ENCODE measurements at regions not wholly inside any gene's neighbourhood (a gene's known extent, or its start where the extent isn't known, plus 50 kb on each side); places are given as distances from the start of the nearest gene placed in this dataset.

DNA sequence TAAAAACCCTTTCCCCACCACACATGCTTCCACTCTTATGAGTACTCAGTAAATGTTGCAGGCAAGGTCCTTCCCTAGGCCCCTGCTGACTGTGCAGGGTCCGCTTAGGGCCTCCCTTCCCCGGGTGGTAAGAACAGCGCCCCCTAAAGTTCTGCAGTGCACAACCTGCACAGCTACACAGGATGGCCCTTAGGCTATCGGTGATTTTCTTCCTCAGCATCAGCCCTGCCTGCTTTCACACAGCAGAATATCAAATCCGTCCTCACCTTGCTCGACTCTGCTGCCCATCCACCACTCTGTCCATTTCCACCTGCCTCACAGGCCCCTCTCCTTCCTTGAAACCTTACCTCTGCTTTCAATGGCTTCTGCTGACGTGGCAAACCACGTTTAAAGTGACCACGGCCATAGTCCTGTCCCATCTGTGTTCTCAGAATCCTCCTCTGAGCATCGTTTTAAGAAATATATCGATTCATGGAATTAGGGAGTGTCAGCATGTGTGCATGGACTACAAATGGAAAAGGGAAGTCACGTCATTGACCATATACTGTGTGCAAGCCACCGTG lies 51.4 kb upstream of the TMEM132E start:
- DNase-seq: no peak

DNA sequence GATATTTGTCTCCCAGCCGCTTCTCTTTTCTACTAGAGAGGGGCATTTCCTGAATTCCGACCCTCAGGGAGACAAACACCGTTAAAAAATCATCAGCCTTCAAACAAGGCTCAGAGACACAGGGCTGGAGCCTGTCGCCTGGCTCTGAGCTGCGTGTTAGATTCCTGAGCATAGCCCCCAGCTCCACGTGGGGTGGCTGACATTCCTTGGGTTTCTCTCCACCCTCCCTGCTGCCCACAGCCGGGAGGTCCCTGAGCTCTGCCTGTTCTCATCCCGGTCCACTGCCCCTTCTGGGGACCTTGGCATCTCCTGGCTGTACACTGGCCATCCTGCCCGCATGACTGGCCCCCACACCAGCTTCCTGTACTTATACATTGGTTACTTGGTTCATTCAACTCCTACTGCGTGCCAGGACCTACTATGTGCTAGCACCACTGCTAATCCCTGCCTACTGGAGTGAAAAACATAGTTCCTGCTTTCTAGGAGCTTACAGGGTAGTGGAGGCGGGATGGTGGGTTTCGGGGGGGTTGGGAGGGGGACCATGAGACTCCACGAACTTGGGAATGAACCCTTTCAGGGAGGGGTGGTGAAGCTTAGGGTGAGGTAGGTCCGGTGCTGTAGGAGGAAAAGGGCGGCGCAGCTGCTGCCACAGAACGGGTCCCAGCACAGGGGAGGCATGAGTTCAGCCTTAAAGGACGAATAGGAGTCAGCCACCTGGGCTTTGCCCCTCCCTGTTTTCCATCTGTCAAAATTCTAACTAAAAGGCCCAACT lies 52.1 kb upstream of the TMEM132E start:
- DNase-seq: no peak

DNA sequence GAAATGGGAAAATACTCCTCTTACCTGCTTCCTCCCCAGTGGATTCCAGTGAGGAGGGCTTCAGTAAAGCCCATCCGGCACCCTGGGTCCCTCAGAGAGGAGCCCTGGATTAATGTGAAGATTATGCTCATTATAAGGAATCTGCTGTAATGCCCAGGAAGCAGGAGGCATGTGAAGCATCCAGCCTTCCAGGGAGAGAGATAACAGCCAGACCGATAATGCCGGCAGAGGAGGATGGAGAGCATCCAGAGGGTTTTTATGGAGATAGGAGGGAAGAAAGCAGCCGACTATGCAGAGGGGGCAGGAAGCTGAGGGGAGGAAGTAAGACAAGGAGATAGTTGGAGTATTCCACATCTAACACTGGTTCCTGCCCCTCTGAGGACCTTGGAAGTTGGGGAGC lies 53.7 kb upstream of the TMEM132E start:
- DNase-seq: no peak

DNA sequence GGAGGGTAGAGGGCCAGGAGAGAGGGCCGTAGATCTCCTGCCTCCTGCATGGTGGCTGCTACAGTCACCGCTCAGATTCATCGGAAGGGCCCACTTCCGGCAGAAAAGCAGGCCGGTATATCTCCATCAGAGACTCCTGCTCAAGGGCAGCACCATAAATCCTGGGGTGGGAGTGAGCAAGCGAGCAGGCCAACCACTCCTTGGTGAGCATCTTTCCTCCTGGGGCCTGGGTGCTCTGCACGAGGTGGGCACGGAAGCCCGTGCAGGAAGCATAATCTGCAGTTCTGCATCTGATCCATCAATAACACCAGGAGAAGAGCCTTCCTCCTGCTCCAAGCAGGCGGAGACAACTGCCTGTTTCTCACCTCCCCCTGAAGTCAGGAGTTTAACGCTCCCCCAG lies 57.4 kb upstream of the TMEM132E start:
- DNase-seq: no peak

DNA sequence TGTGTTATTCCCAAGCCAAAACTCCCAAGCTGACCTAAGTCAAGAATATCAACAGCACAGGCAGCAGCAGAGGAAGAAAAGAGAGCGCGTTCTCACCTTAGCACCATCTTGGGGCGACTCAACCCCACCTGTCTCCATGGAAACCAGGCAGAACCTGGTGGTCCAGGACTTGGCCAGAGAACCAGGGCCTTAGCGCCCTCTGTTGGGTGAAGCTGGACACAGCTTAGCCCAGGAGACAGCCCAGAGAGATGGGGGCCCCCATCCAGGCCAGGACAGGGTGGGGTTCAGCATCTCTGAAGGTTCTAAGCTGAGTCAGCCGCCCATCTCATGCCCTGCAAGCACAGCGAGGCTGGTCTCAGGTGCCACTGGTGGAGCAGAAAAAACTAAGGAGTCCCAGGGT lies 60.1 kb upstream of the TMEM132E start:
- DNase-seq: no peak

DNA sequence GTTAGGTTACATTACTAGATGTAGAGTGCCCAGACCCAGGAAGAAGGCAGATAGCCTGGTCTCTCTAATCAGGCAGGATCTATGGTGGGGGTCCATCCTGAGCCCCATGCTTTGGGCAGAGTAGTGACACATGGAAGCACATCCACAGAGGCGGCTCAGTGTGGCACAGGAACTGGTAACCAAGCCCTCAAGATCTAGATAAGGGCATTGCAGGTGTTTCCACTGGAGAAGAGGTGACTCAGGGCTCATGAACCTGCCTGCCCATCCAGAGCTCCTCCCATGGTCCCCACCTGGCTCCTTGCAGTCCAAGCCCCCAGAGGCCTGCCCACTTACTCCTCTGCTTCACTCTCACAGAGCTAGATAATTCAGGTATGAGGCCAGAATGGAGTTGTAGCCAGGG lies 62.0 kb upstream of the TMEM132E start:
- DNase-seq: no peak

DNA sequence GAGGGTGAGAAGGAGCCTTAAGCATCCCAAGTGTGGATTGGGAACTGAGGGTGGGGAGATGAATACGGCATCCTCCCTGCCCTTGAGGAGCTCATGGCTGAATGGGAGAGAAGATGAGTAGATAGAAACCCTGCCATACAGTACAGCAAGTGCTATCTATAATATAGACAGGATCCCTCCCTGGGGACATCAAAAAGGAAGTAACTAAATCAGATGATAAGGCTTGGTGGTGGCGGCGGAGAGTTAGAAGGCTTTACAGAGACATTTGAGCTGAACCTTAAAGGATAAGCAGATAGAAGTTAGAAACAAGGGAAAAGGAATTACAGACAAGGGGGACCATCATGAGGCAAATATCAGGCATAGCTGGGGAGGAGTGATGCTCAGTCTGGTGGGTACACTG lies 67.5 kb upstream of the TMEM132E start:
- no peak for DNase-seq

DNA sequence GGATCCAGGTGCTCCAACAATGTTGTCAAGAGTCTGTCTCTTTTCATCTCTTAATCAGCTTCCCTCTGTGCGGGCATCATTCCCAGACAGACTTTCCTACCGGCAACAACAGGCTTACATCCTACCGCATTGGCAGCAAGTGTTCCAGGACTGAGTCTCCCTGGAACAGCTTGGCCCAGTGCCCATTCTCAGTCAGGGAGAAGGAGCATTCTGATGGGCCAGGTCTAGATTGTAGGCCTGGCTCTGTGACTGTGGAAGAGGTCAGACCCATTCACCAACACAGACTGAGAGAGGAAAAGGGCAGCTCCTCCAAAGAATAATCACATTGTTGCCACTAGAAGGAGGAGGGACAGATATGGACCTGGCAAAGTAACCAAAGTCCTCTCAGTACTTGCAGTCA lies 68.1 kb upstream of the TMEM132E start:
- DNase-seq: no peak

DNA sequence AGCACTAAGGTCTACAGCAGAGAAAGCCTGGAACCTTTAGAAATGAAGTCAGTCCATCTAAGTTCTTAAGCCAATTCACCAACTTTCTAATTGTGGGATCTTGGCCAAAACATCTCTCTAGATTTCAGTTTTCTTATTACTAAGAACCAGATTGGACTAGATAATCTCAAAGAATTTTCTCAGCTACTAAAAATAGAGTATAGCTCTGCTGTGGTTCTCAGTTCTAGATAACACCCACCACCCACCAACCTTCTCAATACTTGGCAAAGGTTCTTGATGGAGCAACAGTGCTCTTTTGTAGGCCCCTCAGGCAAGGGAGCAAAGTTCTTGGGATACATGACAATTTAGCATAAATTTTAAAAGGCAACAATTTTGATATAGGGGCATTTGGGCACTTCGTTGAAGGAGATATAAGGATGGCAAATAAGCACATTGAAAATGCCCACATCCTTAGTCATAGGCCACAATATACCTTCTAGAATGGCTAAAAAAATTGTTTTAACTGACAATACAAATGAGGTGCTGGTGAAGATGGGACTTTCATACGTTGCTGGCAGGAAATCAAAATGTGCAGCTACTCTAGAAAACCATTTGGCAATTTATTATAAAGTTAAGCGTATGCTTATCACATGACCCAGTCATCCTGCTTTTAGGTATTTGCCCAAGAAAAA lies 74.4 kb upstream of the TMEM132E start:
- no peak for DNase-seq

DNA sequence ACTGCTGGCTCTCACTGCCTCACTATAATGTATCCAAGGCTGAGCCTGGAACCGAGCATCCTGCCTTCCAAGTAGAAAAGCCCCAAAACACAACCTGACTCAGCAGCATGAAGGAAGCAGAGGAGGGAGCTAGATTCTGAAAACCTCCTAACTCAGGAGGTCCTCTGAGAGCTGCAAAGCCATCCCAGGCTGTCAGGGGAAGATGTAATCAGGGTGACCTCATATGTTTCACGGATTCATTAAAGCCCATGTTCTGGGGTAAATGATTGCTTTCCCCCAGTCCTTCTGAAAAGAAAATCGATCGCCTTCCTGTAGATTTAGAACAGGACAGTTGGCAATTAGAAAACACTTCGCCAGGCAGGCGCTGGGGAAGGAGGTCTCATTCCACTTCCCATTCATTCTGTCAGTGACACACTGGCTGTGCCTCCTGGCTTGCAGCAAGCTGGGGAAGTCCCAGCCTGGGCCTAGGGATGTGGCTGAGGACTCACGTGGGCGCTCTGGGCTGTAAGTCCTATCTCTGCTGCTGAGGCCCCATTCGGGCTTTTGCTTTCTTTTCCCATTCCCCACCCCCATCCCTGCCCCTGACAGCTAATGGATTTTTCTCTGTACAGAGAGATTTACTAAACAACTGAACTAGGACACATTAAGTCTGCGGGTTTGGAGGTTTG lies 75.7 kb upstream of the TMEM132E start:
- DNase-seq: no peak

DNA sequence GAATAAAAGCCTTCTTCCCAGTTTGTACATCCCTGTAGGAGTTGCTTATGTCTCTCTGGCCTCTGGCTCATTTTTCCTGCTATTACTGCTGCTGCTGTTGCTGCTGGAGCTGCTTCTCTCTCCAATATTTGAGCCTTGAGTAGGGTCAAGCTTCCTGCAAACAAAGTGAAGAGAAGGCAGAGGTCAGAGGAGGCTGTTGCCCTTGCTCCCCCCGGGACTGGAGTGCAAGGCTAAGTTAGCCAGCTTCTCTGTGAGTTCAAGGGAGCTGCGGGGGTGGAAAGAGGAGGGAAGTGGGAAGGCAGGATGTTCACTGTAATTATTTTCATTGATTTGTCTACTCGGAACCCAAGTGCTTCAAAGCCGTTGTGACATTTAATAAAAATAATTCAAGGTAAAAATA lies 77.0 kb upstream of the TMEM132E start:
- DNase-seq: no peak

DNA sequence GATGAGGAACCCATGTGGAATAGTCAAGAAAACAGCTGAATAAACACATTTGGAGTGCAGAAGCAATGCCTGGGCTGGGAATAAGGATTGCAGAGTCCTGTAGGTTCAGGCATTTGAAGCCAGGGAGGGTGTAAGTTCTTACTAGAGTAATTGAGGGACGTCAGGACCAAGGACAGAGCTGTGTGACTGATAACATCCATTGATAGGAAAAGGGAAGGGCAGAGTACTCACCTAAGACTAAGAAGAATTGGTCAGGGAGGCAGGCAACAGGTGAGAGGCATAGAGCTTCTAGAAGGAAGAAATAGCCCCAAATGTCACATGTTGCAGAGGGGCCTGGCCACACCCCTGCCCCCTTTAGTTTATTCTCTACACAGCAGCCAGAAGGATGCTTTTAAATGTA lies 79.8 kb upstream of the TMEM132E start:
- no peak for DNase-seq

DNA sequence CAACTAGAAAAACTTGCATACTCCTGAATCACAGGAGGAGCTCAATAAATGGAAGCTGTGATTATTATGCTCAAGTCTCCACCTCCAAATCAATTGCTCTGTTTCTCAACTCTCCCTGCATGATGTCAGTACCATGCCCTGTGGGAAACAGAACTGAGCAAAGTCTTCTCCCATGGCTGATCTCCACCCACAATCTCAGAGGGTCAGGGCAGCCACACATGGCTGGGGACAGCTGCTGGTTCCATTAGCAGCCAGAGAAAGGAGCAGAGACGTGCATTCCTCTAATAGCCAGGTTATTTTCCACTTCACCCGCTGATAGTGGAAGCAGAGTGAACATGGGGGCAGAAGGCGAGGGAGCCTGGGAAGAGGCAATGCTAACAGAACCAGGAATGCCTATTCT lies 85.5 kb upstream of the TMEM132E start:
- no peak for DNase-seq

DNA sequence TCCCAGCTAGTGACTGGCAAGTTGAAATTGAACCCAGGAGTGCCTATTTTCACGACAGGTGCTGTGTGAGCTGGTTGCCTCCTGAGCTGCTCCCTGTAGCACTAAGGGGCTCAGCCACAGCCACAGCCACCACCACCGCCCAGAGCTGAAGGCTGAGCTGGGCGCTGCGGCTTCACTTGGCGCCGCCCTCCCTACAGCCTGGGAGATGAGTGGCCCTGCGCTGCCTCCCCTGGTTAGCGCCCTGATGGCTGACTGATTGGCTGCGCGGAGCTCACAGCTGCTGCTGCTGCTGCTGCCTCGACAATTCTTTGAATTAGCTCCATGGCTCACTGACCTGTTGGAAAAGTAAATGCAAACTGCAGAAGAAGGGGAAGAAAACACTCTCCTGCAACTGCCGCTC lies 91.8 kb upstream of the TMEM132E start:
- no peak for DNase-seq

DNA sequence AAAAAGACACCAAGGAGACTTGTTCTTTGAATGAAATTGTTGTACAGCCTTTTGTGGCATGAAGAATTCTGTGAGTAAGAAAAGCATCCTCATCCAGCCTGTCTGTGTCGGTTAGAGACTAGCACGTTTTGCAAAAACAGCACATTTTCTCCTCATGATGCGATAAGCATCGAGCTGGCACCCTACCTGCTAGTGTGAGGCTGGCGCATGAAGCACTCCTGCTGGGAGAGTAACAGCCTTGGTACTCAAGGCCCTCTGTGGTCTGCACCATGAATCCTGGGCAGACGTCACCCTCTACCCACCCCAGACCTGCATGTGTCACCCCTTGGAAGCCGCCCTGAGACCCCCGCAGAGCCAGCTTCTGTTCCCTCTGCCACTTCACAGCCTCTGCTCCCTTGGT lies 92.6 kb upstream of the TMEM132E start:
- no peak for DNase-seq

DNA sequence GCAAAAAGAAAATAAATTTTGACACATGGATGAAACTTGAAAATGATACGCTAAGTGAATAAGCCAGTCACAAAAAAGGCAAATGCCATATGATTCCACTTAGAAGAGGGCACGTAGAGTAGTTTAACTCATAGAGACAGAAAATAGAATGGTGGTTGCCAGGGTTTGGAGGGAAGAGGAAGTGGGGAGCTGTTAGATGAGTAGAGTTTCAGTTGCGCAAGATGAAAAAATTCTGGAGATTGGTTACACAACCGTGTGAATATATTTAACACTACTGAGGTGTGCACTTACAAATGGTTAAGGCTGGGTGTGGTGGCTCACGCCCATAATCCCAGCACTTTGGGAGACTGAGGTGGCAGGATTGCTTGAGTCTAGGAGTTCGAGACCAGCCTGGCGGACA lies 93.4 kb upstream of the TMEM132E start:
- DNase-seq: no peak

DNA sequence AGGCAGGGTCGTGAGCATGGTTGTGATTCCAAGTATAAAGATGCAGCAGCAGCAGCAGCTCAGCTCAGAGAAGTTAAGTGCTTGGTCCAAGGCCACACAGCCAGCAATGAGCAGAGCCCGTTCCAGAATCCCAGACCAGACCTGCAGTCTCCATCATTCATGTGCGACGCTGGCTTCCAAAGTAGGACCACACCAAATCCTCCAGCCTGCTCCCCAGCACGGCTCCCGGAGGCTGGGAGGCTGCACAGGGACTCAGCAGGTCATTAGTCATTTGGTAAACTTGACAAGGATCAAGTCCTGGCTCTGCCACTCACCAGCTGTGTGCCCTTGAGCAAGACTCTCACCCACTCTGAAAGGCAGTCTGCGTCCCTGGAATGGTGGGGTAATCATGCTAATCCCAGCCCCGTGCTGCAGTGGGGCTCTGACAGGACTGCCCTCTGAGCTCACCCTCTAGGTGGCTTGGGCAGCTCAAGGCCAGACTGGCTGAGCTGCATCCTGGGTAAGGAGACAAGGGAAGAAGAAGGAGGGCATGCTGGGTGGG lies 95.1 kb upstream of the TMEM132E start:
- no peak for DNase-seq

DNA sequence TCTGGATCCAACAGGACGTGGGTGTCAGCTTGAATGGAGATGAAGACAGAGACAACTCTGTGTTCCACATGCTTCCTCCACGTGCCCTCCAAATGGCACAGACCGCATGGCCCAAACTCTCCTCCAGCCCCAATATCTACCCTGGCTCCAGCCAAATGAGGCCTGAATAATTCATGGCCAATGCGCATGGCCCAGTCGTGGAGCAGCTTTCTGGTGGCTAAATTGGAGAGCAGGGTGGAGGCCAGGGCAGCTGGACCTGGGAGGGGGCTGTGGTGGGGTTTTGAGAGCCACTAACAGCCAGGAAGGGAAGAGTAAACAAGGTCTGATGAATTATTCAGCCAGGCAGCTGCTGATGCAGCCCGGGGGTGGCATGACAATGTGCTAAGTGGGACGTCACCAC lies 96.7 kb upstream of the TMEM132E start:
- DNase-seq: no peak

DNA sequence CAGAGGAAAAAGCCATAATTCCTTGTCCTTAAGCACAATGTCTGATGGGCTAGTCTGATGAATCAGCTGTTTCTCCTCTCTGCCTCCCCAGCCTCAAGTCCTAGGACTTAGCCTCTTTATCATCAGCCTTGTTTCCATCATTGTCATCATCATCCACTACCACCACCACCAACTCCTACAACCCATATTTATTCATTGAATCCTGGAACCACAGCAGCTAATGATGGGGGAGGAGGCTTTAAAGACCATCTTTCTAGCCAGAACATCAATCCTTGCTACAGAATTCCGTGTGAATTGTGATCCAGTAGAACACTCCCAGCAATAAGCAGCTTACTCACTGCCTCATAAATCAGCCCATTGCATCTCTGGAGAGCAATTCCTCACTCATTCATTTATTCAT lies 97.6 kb upstream of the TMEM132E start:
- no peak for DNase-seq

DNA sequence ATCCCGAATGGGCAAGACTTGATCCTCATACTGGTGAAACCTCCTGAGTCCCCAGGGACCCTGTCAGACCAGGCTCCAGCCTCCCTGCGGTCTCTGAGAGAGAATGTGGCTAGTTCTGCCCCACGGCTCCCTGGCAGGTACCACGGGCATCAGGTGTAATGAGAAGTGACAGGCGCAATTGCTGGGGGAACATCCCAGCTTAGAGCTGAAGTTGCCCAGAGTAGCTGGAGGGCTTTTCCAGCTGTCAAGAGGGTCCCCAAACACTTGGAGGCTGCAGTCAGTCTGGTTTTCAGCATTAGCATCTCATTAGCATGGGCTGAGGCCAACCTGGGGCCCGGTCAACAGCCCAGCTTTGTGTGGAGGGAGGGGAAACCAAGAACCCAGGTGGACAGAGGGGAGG lies 100.0 kb upstream of the TMEM132E start:
- DNase-seq: no peak

DNA sequence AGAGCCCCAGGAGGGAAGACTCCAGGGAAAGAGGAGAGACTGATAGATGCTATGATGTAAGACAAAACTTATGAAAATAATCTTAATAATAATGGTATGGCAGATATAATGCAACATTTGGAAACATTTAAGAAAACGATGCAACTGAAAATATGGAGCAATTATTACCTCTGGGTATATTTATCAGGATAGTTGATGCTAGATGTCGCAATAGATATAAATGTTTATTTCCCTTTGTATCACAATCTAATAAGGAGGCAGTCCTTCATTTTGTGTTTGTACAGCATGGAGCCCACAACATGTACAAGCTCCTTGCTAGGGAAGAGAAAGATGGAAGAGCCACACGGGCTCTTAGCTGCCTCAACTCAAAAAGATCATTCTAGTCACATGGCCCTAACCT lies 101.1 kb upstream of the TMEM132E start:
- no peak for DNase-seq

DNA sequence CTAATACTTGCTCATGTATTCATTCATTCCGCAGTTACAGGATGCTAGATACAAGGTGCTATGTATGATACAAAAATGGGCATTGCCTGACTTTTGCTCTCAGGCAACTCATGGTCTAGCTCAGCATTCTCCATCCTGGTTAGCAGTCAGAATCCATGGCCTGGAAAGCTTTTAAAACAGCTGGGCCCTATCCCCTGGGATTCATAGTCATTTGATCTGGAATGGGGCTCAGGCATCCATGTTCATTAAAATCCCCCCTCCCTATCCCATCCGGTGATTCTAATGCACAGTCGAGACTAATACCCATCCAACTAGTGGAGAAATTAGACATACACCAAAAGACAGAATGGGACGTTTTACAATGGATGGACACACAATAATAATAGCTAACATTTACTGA lies 104.1 kb upstream of the TMEM132E start:
- DNase-seq: no peak

DNA sequence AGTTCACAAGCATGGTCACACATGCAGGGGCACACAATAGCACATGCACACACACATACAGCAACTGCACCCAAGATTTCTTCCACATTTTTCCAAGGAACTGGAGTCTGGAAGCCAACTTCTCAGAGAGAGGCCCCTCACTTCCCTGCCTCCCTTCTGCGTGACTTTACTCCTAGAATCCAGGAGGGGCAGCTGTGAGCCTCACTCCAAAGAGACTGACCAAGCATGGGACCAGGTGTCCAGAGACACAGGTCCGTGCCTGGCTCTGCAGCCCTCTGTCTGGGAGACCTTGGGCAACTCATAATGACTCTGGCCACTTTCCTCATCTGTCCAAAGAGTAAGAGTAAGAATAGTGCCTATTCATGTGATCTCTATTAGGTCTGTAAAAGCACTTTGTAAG lies 104.7 kb upstream of the TMEM132E start:
- no peak for DNase-seq

DNA sequence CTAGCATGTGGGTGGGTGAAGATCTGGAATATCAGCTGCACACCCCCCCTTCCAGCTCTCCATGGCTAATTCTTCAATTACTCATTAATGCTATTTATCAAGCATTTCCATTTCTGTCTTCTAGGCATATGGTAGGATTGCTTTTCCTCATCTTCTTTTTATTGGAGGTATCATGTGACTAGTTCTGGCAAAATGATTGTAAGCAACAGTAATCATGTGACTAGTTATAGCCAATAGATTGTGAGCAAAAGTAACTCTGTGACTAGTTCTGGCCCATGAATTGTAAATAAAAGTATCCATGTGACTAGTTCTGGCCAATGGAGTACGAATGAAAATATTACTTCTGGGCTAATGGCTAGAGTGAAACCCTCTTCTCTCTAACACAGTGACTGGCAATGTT lies 107.0 kb upstream of the TMEM132E start:
- no peak for DNase-seq

Data from effector CD4-positive, alpha-beta T cell (primary cell).